HG03378 (cell line): ENCODE measurements at regions not wholly inside any gene's neighbourhood (a gene's known extent, or its start where the extent isn't known, plus 50 kb on each side); places are given as distances from the start of the nearest gene placed in this dataset.
"Not testable (repeated sequence)": the region's sequence is repeated elsewhere in the genome, so short reads cannot be mapped to it uniquely, and the experiment has no call there.

ENCODE experiments used
- ATAC-seq: cut with Tn5 transposase; IDR thresholded peaks from one replicate; pipeline ENCODE4 v1.9.1; 2021; ENCODE audit warnings: mild to moderate bottlenecking, moderate library complexity; ENCODE audit not compliant: unreplicated experiment

GRCh38 chr4:100679926-100680325 lies 162.1 kb upstream of the EMCN start:
- no peak for ATAC-seq

DNA sequence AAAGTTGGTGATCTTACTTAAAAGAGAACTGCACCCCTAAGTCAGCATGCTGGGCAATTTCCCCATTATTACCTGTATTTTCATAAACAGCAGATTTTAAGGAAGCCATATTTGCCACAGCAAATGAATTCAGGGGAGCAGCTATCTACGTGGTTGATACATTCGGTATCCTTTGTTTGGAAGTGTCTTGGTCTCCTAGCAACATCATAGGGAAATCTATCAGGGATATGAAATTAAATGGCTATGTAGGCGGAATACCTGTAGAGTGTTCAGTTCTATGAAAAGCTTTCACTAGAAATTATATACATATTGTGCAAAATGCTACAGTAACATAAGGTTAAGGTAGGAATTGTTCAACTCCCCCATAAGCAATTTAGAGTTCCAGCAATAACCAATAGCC lies 157.2 kb upstream of the EMCN start:
- ATAC-seq: no peak

- ATAC-seq: no peak
These were observed 139.4 kb upstream of the EMCN start for GRCh38 chr4:100657187-100657586.

DNA sequence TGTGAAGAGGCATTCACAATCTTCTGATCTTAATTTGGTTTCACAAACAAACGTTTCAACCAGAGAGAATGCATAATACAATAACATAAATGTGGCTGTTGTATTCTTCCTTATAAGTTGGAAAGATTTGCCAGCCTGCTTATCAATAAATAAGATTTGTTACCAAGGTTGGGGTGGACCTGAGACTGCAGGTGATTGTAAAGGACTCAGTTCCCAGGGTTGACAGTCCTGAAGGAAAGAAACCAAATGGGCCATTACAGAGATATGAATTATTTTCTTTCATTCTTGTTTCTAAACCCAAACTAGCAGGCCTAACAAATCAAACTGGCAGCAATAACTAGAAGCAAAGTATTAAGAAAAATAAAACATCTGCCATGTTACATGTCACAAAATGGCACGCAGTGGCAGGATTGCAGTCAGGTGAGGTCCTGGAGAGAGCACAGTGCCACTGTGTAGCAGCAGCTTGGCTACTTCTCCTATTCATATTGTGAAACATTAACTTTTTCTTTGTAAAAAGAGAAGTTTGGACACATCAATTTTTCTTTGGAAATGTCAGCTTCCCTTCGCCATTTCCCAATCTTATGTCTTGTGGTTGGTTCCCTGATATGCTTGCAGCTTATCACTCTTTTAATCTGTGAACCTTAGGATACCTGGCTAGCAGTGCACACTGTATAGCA lies 133.8 kb upstream of the EMCN start:
- ATAC-seq: no peak

GRCh38 chr4:100649417-100649816 lies 131.6 kb upstream of the EMCN start:
- no peak for ATAC-seq

- ATAC-seq: no peak
These were observed 126.3 kb upstream of the EMCN start for GRCh38 chr4:100644150-100644549.

- ATAC-seq: no peak
These were observed 123.5 kb upstream of the EMCN start for GRCh38 chr4:100641336-100641735.

DNA sequence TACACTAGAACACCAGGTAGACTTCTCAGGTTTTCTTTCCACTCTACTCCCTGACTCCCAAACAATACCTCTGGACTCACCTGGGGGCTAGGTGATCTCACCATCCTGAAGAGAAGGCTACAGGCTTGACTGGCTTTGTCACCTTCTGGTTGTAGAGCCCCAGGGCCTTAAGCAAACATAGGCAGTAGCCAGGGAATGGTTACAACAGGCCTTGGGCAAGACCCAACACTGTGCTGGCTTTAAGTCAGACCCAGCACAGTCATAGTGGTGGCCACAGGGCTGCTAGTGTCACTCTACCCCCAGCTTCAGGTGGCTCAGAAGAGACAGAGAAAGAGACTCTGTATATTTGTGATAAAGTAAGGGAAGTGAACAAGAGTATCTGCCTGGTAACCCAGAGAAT lies 118.1 kb upstream of the EMCN start:
- ATAC-seq: no peak

- ATAC-seq: no peak
These were observed 115.4 kb upstream of the EMCN start for GRCh38 chr4:100633269-100633668.

DNA sequence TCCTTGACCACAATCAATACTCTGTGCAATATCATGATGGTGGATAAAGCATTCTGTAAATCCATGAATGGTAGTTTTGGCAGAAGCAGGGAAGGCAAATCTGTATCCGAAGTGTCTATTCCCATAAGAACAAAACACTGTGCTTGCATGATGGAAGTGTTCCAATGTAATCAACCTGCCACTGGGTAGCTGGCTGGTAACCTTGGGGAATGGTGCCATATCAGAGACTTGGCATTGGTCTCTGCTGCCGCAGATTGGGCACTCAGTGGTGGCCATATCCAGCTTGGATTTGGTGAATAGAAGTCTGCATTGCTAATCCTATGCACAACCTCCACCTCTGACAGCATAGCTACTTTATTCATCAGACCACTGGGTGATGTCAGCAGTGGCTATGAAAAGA lies 114.3 kb upstream of the EMCN start:
- no peak for ATAC-seq

- ATAC-seq: no peak
These were observed 113.6 kb upstream of the EMCN start for GRCh38 chr4:100631281-100631968.

GRCh38 chr4:100630341-100630740 lies 112.5 kb upstream of the EMCN start:
- ATAC-seq: no peak

DNA sequence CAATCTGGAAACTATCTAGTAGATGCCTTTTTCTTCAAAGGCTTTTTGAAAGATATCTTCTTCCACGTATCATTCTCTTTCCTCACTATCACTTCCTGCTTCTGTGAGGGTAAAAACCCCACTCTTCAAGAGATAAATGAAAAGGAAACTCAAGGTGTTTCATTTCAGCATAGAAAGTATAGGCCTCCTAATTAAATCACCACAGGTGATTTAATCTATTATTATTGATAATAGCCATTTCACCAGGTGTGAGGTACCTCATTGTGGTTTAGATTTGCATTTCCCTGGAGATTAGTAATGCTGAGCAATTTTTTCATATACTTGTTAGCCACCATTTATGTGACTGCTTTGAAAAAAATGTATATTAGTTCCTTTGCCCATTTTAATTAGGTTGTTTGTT lies 92.0 kb upstream of the EMCN start:
- no peak for ATAC-seq

GRCh38 chr4:100608651-100609050 lies 90.8 kb upstream of the EMCN start:
- not testable (repeated sequence) for ATAC-seq

- no peak for ATAC-seq
These were observed 87.3 kb upstream of the EMCN start for GRCh38 chr4:100605144-100605543.

GRCh38 chr4:100593935-100594334 lies 76.1 kb upstream of the EMCN start:
- no peak for ATAC-seq

DNA sequence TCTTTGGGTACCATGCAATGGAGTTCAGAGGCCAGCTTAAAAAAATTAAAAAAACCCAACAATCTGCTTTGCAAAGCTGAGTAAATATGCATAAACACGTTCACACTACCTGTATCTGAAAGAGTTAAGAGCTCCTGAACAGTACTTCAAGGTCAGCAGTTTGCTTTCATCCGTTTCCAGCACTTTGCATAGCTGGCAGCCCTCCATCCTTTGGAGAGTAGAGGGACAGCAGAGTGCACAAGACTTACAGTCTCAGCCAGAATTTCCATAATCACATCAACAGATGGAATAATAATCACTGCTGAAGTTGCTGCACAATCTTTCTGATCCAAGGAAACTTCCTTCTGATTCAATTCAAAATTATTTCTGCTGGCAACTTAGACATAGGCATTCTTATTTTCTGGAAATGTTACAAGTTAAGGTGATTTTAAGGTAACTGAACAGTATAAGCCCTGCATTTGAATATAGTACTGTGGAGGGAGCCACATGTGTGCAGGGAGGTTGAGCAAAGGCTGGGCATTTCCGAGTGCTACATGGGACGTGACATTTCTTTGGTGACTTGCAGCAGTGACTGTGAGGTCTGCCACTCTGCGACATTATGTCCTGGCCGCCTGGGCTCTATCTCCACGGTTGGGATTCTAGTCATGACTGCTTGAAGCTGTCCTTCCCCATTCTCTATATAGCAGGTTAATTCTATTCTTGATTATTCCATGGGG lies 73.5 kb upstream of the EMCN start:
- no peak for ATAC-seq

DNA sequence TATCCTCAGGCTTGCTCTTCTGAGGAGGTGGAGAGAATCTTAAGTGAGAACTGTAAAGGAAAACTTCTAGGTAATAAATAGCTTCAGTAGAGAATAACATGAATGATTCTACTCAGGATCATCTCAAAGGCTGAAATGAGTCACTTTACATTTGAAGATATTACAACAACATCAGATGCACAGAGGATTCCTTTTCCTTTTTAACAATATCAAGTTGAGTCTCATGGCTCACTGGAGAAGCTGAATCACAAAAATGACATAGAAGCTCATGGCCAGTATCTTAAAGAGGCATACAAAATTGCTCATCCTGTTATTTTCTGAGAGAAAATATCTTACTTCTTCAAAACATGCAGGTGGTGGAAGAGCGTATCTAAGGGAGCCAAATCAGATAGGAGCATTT lies 72.5 kb upstream of the EMCN start:
- no peak for ATAC-seq

DNA sequence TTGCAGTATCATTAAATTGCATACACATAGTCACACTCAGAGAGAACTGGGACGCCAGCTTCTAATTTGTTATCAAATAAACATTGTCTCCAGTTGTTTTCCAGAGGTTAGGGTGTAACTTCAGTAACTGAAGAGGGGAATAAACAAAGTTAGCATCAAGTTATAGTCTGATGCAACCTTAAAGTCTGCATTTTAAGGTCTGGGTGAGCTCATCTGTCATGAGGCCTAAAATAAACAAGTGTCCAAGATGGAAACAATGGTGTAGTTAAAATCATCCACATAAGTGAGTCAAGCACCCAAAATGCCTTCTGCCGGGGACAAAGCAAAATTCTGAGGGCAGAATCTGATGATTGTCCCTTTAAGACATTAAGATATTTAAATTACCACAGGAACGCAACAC lies 70.3 kb upstream of the EMCN start:
- no peak for ATAC-seq

DNA sequence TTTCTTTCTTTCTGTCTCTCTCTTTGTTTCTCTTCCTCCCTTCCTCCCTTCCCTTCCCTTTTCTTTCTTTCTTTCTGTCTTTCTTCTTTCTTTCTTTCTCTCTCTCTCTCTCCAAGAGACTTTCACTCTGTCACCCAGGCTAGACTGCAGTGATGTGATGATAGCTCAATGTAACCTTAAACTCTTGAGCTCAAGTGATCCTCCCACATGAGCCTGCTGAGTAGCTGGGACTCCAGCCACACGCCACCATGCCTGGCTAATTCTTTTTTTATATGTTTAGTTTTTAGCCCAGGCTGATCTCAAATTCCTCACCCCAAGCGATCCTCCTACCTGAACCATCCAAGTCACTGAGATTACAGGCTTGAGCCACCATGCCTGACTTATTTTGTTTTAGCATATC lies 64.3 kb upstream of the EMCN start:
- ATAC-seq: no peak

- ATAC-seq: no peak
These were observed 63.5 kb upstream of the EMCN start for GRCh38 chr4:100581337-100581736.

DNA sequence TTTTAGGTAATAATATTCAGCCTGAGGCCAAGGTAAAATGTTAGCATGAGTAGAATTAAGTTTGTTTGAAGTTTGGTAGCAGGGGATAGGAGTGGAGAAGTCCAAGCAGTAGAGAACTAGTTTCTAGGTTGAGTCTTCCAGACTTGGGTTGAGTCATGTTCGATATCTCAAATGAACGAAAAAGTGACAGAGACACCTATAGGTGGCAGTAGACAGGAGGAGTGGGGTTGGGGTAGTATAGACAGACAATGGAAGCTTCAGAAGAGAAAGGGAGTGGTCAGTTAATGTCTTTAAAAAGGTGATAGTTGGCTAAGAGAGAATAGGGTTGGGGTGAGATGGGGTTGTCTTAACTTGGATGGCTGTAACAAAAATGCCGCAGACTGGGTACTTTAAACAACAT lies 58.7 kb upstream of the EMCN start:
- ATAC-seq: no peak
